Liver (tissue), 8 donors: ENCODE measurements at regions not wholly inside any gene's neighbourhood (a gene's known extent, or its start where the extent isn't known, plus 50 kb on each side); places are given as distances from the start of the nearest gene placed in this dataset.

Experiments
- DNase-seq: peaks from one replicate; pipeline ENCODE4 v3.0.0-alpha.2; 2017; ENCODE audit warnings: low spot score
- H3K27ac ChIP-seq, 2 donors: one replicate each; pipeline ENCODE4 v1.7.0; 2013; ENCODE audit warnings: inconsistent platforms in 2 of 2, low read length in 2 of 2, control low read depth in 1 of 2, low read depth in 1 of 2, mild to moderate bottlenecking in 1 of 2
- H3K27me3 ChIP-seq, 4 donors: one replicate each; pipeline versions ENCODE4 v1.6.1 to v1.7.0; 2013; ENCODE audit warnings: low read length in 3 of 4, inconsistent platforms in 1 of 4, mild to moderate bottlenecking in 1 of 4, moderate library complexity in 1 of 4; ENCODE audit not compliant: control insufficient read depth in 4 of 4, insufficient read depth in 4 of 4
- H3K36me3 ChIP-seq, 4 donors: one replicate each; pipeline versions ENCODE4 v1.6.1 to v1.7.0; 2013; ENCODE audit warnings: low read length in 3 of 4, mild to moderate bottlenecking in 3 of 4, low read depth in 1 of 4, moderate library complexity in 1 of 4; ENCODE audit not compliant: control insufficient read depth in 4 of 4, insufficient read depth in 3 of 4
- H3K4me1 ChIP-seq, 4 donors: one replicate each; pipeline versions ENCODE4 v1.6.1 to v1.7.0; 2013; ENCODE audit warnings: low read length in 3 of 4, mild to moderate bottlenecking in 3 of 4, moderate library complexity in 1 of 4; ENCODE audit not compliant: control insufficient read depth in 4 of 4, insufficient read depth in 4 of 4
- H3K4me3 ChIP-seq, 3 donors: one replicate each; pipeline versions ENCODE4 v1.6.1 to v1.7.0; 2013; ENCODE audit warnings: low read length in 3 of 3, control low read depth in 1 of 3, low read depth in 1 of 3, mild to moderate bottlenecking in 1 of 3
- H3K9ac ChIP-seq, 2 donors: one replicate each; pipeline ENCODE4 v1.7.0; 2013; ENCODE audit warnings: low read length in 2 of 2, mild to moderate bottlenecking in 2 of 2, moderate library complexity in 2 of 2, control low read depth in 1 of 2, low read depth in 1 of 2
- H3K9me3 ChIP-seq, 4 donors: one replicate each; pipeline versions ENCODE4 v1.6.1 to v1.7.0; 2013; ENCODE audit warnings: low read length in 3 of 4; ENCODE audit not compliant: control insufficient read depth in 4 of 4
- ATF3 ChIP-seq: IDR thresholded peaks from 2 replicates; pipeline ENCODE4 v1.6.1; 2016; ENCODE audit warnings: antibody characterized with exemption
- CTCF ChIP-seq: fragments of 150-350 bp; IDR thresholded peaks from 2 replicates; pipeline ENCODE4 v1.5.1; 2017; ENCODE audit warnings: improper control_type of control experiment, low read depth, low read length; ENCODE audit not compliant: missing input control
- EGR1 ChIP-seq, 2 donors: IDR thresholded peaks; 2 replicates each; pipeline ENCODE4 v1.6.1; 2016 to 2018; ENCODE audit warnings: antibody characterized with exemption in 2 of 2, low read depth in 2 of 2
- FOXA1 ChIP-seq: IDR thresholded peaks from 2 replicates; pipeline ENCODE4 v1.6.1; 2016; ENCODE audit warnings: antibody characterized with exemption
- FOXA2 ChIP-seq: IDR thresholded peaks from 2 replicates; pipeline ENCODE4 v1.6.1; 2016; ENCODE audit warnings: antibody characterized with exemption
- GABPA ChIP-seq, 2 donors: IDR thresholded peaks in 1 of 2; conservative IDR thresholded peaks in 1 of 2; 2 replicates each; pipeline ENCODE4 v1.6.1; 2016; ENCODE audit warnings: antibody characterized with exemption in 2 of 2, mild to moderate bottlenecking in 1 of 2, moderate library complexity in 1 of 2
- HNF4A ChIP-seq, 2 donors: conservative IDR thresholded peaks; 2 replicates each; pipeline ENCODE4 v1.6.1; 2016; ENCODE audit warnings: antibody characterized with exemption in 2 of 2, mild to moderate bottlenecking in 2 of 2
- HNF4G ChIP-seq: IDR thresholded peaks from 2 replicates; pipeline ENCODE4 v1.6.1; 2016; ENCODE audit warnings: antibody characterized with exemption
- JUND ChIP-seq, 2 donors: IDR thresholded peaks; 2 replicates each; pipeline ENCODE4 v1.6.1; 2016; ENCODE audit warnings: antibody characterized with exemption in 2 of 2
- MAX ChIP-seq: IDR thresholded peaks from 2 replicates; pipeline ENCODE4 v1.6.1; 2016; ENCODE audit warnings: antibody characterized with exemption
- NR2F2 ChIP-seq: IDR thresholded peaks from 2 replicates; pipeline ENCODE4 v1.6.1; 2016; ENCODE audit warnings: antibody characterized with exemption
- REST ChIP-seq: IDR thresholded peaks from 2 replicates; pipeline ENCODE4 v1.6.1; 2016; ENCODE audit warnings: antibody characterized with exemption, mild to moderate bottlenecking
- RXRA ChIP-seq, 2 donors: IDR thresholded peaks; 2 replicates each; pipeline ENCODE4 v1.6.1; 2017 to 2018; ENCODE audit warnings: antibody characterized with exemption in 2 of 2, mild to moderate bottlenecking in 1 of 2
- SP1 ChIP-seq: IDR thresholded peaks from 2 replicates; pipeline ENCODE4 v1.6.1; 2018; ENCODE audit warnings: antibody characterized with exemption, mild to moderate bottlenecking
- TAF1 ChIP-seq: conservative IDR thresholded peaks from 2 replicates; pipeline ENCODE4 v1.6.1; 2016; ENCODE audit warnings: antibody characterized with exemption, mild to moderate bottlenecking
- YY1 ChIP-seq: IDR thresholded peaks from 2 replicates; pipeline ENCODE4 v1.6.1; 2016; ENCODE audit warnings: antibody characterized with exemption, mild to moderate bottlenecking
- ZBTB33 ChIP-seq: IDR thresholded peaks from 2 replicates; pipeline ENCODE4 v1.6.1; 2016; ENCODE audit warnings: antibody characterized with exemption
- WGBS: extraction: QIAGEN DNeasy Blood & Tissue Kit; methylation state at CpG from one replicate; pipeline ENCODE4 v1.1.7; 2013; 5-methylcytosine and 5-hydroxymethylcytosine counted together
- donor health status: healthy.
- donor health status: healthy.
- donor health status: healthy.
- donor health status: healthy.
- donor health status: healthy.

- 91% methylated on average over 3 of the region's 3 CpGs for WGBS
- Histone ChIP-seq H3K27me3 (no peaks in the 10 kb centered on the region), H3K27ac (no peak overlapping the region), H3K36me3 (no peaks in the 10 kb centered on the region), H3K4me1 (no peaks in the 10 kb centered on the region), H3K4me3 (no peak overlapping the region), H3K9ac (no peak overlapping the region), H3K9me3 (no peaks in the 10 kb centered on the region)
- TF ChIP-seq REST (no peak), HNF4G (no peak), NR2F2 (no peak), MAX (no peak), ZBTB33 (no peak)
- DNase-seq: no peak
These were observed 61.2 kb upstream of the TNR start for GRCh38 chr1:175804561-175804960.

GRCh38 chr1:175803413-175803812 lies 60.0 kb upstream of the TNR start:
- DNase-seq: no peak
- no peak overlapping the region for H3K4me3 ChIP-seq
- TF ChIP-seq TAF1 (no peak), YY1 (no peak), FOXA1 (no peak), NR2F2 (no peak), FOXA2 (no peak), GABPA (IDR thresholded peaks at IDR 0.05 in 1 of 2, conservative IDR thresholded peaks at IDR 0.05 in 1 of 2) (no peak), MAX (no peak), HNF4A (conservative IDR thresholded peaks at IDR 0.05) (no peak), HNF4G (no peak), JUND (IDR thresholded peaks at IDR 0.05) (no peak), CTCF (no peak), RXRA (IDR thresholded peaks at IDR 0.05) (no peak), ZBTB33 (no peak), REST (no peak), ATF3 (no peak), SP1 (no peak), EGR1 (IDR thresholded peaks at IDR 0.05; ENCODE audit: low read depth in 2 of 2) (no peak)
- H3K27me3 ChIP-seq: no peaks in the 10 kb centered on the region
- H3K9ac ChIP-seq: no peak overlapping the region
- H3K9me3 ChIP-seq: no peaks in the 10 kb centered on the region
- WGBS: 86% methylated on average over 1 of the region's 1 CpG
- H3K27ac ChIP-seq: no peak overlapping the region
- no peaks in the 10 kb centered on the region for H3K4me1 ChIP-seq
- H3K36me3 ChIP-seq: no peaks in the 10 kb centered on the region
